ENCODE measurements at regions not wholly inside any gene's neighbourhood (a gene's known extent, or its start where the extent isn't known, plus 50 kb on each side); places are given as distances from the start of the nearest gene placed in this dataset.

DNA sequence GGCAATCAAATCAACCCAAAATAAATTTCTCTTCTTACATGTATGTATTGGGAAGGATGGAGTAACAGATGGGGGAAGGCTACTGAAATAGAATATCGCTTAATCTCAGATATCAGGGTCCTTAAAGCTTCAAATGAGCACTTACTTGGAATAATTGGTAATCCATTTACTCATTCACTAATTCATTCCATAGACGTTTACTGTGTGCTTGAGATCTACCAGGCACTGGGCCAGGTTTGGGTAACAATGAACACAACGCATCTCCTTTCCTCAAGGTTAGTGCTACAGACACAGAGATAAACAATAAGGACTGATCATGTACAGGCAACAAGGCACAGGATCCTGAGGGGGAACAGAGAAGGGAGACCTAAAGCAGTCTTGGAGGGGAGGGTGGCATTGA is 54.4 kb upstream of the KRR1 start:
- TF ChIP-seq POLR2AphosphoS5 (IDR thresholded peaks at IDR 0.05; ENCODE audit: low read depth): no peak
- TF ChIP-seq, protein P1, sequence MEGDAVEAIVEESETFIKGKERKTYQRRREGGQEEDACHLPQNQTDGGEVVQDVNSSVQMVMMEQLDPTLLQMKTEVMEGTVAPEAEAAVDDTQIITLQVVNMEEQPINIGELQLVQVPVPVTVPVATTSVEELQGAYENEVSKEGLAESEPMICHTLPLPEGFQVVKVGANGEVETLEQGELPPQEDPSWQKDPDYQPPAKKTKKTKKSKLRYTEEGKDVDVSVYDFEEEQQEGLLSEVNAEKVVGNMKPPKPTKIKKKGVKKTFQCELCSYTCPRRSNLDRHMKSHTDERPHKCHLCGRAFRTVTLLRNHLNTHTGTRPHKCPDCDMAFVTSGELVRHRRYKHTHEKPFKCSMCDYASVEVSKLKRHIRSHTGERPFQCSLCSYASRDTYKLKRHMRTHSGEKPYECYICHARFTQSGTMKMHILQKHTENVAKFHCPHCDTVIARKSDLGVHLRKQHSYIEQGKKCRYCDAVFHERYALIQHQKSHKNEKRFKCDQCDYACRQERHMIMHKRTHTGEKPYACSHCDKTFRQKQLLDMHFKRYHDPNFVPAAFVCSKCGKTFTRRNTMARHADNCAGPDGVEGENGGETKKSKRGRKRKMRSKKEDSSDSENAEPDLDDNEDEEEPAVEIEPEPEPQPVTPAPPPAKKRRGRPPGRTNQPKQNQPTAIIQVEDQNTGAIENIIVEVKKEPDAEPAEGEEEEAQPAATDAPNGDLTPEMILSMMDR (IDR thresholded peaks at IDR 0.05; ENCODE audit: insufficient read depth, low read length): no peak
- TF ChIP-seq, protein P2, sequence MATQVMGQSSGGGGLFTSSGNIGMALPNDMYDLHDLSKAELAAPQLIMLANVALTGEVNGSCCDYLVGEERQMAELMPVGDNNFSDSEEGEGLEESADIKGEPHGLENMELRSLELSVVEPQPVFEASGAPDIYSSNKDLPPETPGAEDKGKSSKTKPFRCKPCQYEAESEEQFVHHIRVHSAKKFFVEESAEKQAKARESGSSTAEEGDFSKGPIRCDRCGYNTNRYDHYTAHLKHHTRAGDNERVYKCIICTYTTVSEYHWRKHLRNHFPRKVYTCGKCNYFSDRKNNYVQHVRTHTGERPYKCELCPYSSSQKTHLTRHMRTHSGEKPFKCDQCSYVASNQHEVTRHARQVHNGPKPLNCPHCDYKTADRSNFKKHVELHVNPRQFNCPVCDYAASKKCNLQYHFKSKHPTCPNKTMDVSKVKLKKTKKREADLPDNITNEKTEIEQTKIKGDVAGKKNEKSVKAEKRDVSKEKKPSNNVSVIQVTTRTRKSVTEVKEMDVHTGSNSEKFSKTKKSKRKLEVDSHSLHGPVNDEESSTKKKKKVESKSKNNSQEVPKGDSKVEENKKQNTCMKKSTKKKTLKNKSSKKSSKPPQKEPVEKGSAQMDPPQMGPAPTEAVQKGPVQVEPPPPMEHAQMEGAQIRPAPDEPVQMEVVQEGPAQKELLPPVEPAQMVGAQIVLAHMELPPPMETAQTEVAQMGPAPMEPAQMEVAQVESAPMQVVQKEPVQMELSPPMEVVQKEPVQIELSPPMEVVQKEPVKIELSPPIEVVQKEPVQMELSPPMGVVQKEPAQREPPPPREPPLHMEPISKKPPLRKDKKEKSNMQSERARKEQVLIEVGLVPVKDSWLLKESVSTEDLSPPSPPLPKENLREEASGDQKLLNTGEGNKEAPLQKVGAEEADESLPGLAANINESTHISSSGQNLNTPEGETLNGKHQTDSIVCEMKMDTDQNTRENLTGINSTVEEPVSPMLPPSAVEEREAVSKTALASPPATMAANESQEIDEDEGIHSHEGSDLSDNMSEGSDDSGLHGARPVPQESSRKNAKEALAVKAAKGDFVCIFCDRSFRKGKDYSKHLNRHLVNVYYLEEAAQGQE (IDR thresholded peaks at IDR 0.05; ENCODE audit: insufficient replicate concordance, low read depth): no peak
- no peak for TF ChIP-seq GABPA (IDR thresholded peaks at IDR 0.05; ENCODE audit: low read depth)
